SU-DHL-6 (cell line): ENCODE measurements at regions not wholly inside any gene's neighbourhood (a gene's known extent, or its start where the extent isn't known, plus 50 kb on each side); places are given as distances from the start of the nearest gene placed in this dataset.

Experiments used
- H2AFZ ChIP-seq: fragments of 200-600 bp; sonication (generic); 2 replicates; pipeline ENCODE4 v1.6.1; 2014; ENCODE audit warnings: low read depth, mild to moderate bottlenecking, moderate library complexity, mixed read lengths, antibody characterized with exemption, low read length; ENCODE audit not compliant: severe bottlenecking
- H3F3A ChIP-seq: fragments of 200-600 bp; shearing (Covaris generic); 2 replicates; pipeline ENCODE4 v1.6.0; 2016; ENCODE audit warnings: antibody characterized with exemption, mild to moderate bottlenecking; ENCODE audit not compliant: insufficient read depth
- H3K27ac ChIP-seq: fragments of 200-600 bp; sonication (generic); 2 replicates; pipeline ENCODE4 v1.5.1; 2016; ENCODE audit warnings: low read depth, mild to moderate bottlenecking, low read length, moderate library complexity, mixed read lengths
- H3K27me3 ChIP-seq: fragments of 200-600 bp; sonication (generic), shearing (Covaris generic); 2 replicates; pipeline ENCODE4 v1.6.0; 2014; ENCODE audit warnings: mild to moderate bottlenecking, low read length
- H3K36me3 ChIP-seq: fragments of 200-600 bp; sonication (generic); 2 replicates; pipeline ENCODE4 v1.6.1; 2014; ENCODE audit warnings: mild to moderate bottlenecking, low read length, mixed read lengths
- H3K4me2 ChIP-seq: fragments of 300-600, 200-600 bp; shearing (Covaris generic), sonication (generic); 2 replicates; pipeline ENCODE4 v1.6.0; 2014; ENCODE audit warnings: low read length, low read depth, mild to moderate bottlenecking; ENCODE audit not compliant: poor library complexity, severe bottlenecking
- H3K4me3 ChIP-seq: fragments of 200-600 bp; sonication (generic); 2 replicates; pipeline ENCODE4 v1.5.1; 2014; ENCODE audit warnings: antibody characterized with exemption, low read length, mild to moderate bottlenecking, mixed read lengths; ENCODE audit not compliant: insufficient read depth, poor library complexity, severe bottlenecking
- H3K79me2 ChIP-seq: fragments of 200-600 bp; sonication (generic); 2 replicates; pipeline ENCODE4 v1.6.1; 2014; ENCODE audit warnings: mild to moderate bottlenecking, low read length, moderate library complexity; ENCODE audit not compliant: insufficient read depth
- H3K9ac ChIP-seq: fragments of 200-600 bp; sonication (generic); 2 replicates; pipeline ENCODE4 v1.7.0; 2014; ENCODE audit warnings: mild to moderate bottlenecking, low read length
- H3K9me2 ChIP-seq: fragments of 200-600 bp; sonication (generic); replicated peaks from 2 replicates; pipeline ENCODE4 v1.6.1; 2014; ENCODE audit warnings: low read length; ENCODE audit not compliant: insufficient read depth
- H3K9me3 ChIP-seq: fragments of 200-600 bp; sonication (generic); 2 replicates; pipeline ENCODE4 v1.6.1; 2014; ENCODE audit warnings: low read length, mixed read lengths; ENCODE audit not compliant: insufficient read depth
- H4K20me1 ChIP-seq: fragments of 200-600 bp; sonication (generic); 2 replicates; pipeline ENCODE4 v1.6.1; 2014; ENCODE audit warnings: low read depth, mild to moderate bottlenecking, antibody characterized with exemption, low read length, moderate library complexity, mixed read lengths
- EZH2phosphoT487 ChIP-seq: fragments of 200-600 bp; sonication (generic), shearing (Covaris generic); conservative IDR thresholded peaks from 2 replicates; pipeline ENCODE4 v1.6.1; 2018; ENCODE audit warnings: mild to moderate bottlenecking, antibody characterized with exemption, low read length, moderate library complexity, mixed read lengths
- TF ChIP-seq, protein P1 (sequence below): fragments of 200-600 bp; sonication (generic); IDR thresholded peaks from one replicate; pipeline ENCODE4 v1.5.1; 2017; ENCODE audit warnings: antibody characterized with exemption, mild to moderate bottlenecking, low read length, moderate library complexity; ENCODE audit not compliant: insufficient read depth, poor library complexity, severe bottlenecking

DNA sequence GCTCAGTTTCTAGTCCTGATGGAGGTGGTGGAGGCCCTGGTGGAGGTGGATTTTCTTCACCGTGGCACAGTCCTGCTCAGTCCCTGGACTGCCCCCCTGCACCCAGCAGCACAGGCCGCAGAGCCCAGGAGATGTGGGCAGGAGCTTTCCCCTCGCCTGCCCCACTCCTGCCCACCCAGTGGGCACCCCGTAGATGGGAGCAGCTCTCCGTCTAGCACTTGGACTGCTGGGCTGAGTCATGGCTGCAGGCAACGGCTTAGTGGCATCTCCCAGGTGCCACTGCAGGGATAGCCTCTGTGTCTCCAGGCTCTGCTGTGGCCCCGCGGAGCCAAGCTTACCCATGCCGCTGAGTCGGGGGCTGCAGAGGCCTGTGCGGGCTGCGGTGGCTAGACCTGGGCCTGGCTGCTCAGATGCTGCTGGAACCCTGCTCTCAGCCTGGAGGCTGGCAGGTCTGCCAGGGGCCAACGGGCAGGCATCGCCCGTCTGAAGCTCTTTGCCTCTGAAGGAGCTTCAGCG, 92.3 kb upstream of the CTDP1 start:
- TF ChIP-seq, protein P1, sequence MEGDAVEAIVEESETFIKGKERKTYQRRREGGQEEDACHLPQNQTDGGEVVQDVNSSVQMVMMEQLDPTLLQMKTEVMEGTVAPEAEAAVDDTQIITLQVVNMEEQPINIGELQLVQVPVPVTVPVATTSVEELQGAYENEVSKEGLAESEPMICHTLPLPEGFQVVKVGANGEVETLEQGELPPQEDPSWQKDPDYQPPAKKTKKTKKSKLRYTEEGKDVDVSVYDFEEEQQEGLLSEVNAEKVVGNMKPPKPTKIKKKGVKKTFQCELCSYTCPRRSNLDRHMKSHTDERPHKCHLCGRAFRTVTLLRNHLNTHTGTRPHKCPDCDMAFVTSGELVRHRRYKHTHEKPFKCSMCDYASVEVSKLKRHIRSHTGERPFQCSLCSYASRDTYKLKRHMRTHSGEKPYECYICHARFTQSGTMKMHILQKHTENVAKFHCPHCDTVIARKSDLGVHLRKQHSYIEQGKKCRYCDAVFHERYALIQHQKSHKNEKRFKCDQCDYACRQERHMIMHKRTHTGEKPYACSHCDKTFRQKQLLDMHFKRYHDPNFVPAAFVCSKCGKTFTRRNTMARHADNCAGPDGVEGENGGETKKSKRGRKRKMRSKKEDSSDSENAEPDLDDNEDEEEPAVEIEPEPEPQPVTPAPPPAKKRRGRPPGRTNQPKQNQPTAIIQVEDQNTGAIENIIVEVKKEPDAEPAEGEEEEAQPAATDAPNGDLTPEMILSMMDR: no peak
- no peak for TF ChIP-seq EZH2phosphoT487
- H3K9me2 ChIP-seq: no peaks in the 10 kb centered on the region
- H3K4me3 ChIP-seq: no peak overlapping the region
- no peak overlapping the region for H2AFZ ChIP-seq
- no peaks in the 10 kb centered on the region for H4K20me1 ChIP-seq
- no peaks in the 10 kb centered on the region for H3F3A ChIP-seq
- no peak overlapping the region for H3K4me2 ChIP-seq
- H3K27me3 ChIP-seq: no peaks in the 10 kb centered on the region
- H3K27ac ChIP-seq: no peak overlapping the region
- no peaks in the 10 kb centered on the region for H3K79me2 ChIP-seq
- H3K9ac ChIP-seq: no peak overlapping the region
- no peaks in the 10 kb centered on the region for H3K36me3 ChIP-seq
- H3K9me3 ChIP-seq: no peaks in the 10 kb centered on the region

DNA sequence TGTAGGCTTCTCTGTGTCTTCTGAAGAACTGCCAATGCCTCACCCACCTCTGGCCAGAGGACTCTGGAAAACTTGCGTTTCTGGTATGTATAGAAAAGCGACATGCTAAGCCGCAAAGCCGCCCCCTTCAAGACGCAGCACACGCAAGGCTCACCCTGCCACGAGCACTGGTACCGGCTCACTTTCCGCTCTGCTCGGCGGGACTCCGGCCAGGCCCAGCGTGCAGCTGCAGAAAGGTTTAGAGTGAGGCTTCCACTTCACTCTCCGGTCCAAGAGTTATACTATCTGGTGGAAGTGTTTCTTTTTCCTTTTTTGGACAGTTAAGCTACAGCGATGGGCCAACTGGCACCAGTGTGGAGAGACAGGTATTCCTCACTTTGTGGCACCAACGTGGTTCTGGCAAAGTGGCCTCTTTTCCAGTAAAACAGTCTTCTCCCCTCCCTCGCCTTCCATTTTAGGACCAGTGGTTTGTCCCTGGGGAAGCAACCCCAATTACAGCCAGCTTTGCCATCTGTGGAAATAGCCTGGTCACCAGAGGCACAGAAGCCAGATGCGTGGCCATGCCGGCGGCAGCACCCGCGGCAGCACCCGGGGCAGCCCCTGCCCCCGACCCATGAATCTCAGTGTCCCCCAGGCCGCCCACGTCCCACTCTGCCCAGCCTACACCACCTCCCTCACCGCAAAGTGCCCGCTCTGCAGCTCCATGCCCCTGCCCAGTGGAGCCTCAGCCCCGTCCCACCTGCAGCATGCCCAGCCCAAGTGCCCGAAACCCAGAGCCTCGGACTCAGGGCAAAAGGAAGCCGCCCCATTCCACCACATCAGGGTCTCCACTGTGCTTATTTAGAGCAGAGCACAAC, 91.6 kb upstream of the CTDP1 start:
- TF ChIP-seq, protein P1: no peak
- no peak for TF ChIP-seq EZH2phosphoT487
- no peaks in the 10 kb centered on the region for H4K20me1 ChIP-seq
- H3K79me2 ChIP-seq: no peaks in the 10 kb centered on the region
- H3K4me3 ChIP-seq: no peak overlapping the region
- H3K9ac ChIP-seq: no peak overlapping the region
- H3K27me3 ChIP-seq: no peaks in the 10 kb centered on the region
- no peaks in the 10 kb centered on the region for H3K36me3 ChIP-seq
- H3F3A ChIP-seq: no peaks in the 10 kb centered on the region
- no peak overlapping the region for H3K27ac ChIP-seq
- no peak overlapping the region for H2AFZ ChIP-seq
- H3K4me2 ChIP-seq: no peak overlapping the region
- H3K9me3 ChIP-seq: no peaks in the 10 kb centered on the region
- H3K9me2 ChIP-seq: no peaks in the 10 kb centered on the region

DNA sequence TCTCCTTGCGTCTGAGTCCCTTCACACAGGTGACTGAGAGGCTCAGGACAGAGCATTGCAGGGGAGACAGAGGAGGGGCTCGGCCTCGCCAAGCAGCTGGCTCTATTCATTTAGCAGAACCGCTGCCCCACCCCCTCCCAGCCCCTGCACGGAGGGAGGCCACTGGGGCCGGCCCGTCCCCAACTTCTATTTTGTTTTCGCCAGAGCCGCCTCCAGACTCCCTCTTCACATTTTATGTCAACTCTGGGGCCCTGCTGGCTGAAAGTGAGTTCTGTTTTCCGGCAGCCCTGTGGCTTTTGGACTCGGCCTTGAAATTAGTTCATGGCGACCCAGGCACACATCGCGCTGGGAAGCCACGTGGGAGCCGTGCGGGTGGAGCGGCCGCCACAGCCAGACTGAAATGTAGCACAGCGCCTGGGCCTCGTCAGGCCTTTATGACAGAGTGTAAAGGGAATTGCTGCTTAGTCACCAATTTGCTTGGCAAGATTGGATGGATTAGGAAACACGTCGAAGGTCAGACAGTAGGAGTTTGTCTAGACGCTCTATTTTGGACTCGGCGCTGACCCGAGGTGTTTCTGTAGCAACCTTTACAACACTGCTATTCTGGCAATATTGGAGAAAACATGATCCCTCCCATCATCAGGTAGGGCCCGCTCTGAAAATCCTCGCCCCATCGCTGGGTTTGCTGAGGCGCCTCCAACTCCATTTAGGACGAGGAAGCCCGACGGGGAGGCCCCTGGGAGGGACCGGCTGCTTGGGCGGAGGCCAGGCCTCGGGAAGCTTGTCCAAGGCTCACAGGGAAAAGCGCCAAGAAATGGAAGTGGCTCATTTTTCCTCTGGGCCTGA, 90.7 kb upstream of the CTDP1 start:
- Histone ChIP-seq H3K27ac (no peak overlapping the region), H3K4me2 (no peak overlapping the region), H3K36me3 (no peaks in the 10 kb centered on the region), H3K9me3 (no peaks in the 10 kb centered on the region), H3K9ac (no peak overlapping the region), H3F3A (no peaks in the 10 kb centered on the region), H3K4me3 (no peak overlapping the region), H4K20me1 (no peaks in the 10 kb centered on the region), H3K27me3 (no peaks in the 10 kb centered on the region), H2AFZ (no peak overlapping the region), H3K9me2 (no peaks in the 10 kb centered on the region), H3K79me2 (no peaks in the 10 kb centered on the region)
- TF ChIP-seq EZH2phosphoT487: no peak
- TF ChIP-seq, protein P1: no peak
